ENCODE measurements at regions not wholly inside any gene's neighbourhood (a gene's known extent, or its start where the extent isn't known, plus 50 kb on each side); places are given as distances from the start of the nearest gene placed in this dataset.

GRCh38 chr6:91751526-91751925 lies 1164.7 kb upstream of the MAP3K7 start:
- intact Hi-C loops (cut with DNase I), result no loop called here
- ATAC-seq, result no peak
- no peak for DNase-seq (ENCODE audit: low spot score)

- no peak for ATAC-seq
- DNase-seq (ENCODE audit: low spot score), result no peak
- intact Hi-C loops (cut with DNase I), result no loop called here
These were observed 1157.7 kb upstream of the MAP3K7 start for GRCh38 chr6:91744566-91744965.

DNA sequence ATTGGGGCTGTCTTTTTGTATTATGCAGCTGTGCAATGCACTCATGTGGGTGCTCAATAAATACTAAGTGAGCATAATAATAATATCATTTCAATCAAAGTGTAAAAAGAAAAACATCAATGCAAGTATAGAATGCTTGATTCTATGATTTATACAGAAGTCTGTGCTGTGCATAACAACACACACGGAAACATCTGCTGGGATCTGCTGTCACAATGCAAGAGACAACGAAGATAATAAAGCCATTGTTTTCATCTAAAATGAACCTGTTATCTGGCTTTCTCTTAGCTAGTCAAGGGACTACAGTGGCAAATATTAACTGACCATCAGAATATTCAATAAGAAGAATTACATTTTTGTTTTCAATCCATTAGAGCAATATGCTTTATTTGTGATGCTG lies 1156.9 kb upstream of the MAP3K7 start:
- intact Hi-C loops (cut with DNase I), result no loop called here
- no peak for ATAC-seq
- no peak for DNase-seq (ENCODE audit: low spot score)

DNA sequence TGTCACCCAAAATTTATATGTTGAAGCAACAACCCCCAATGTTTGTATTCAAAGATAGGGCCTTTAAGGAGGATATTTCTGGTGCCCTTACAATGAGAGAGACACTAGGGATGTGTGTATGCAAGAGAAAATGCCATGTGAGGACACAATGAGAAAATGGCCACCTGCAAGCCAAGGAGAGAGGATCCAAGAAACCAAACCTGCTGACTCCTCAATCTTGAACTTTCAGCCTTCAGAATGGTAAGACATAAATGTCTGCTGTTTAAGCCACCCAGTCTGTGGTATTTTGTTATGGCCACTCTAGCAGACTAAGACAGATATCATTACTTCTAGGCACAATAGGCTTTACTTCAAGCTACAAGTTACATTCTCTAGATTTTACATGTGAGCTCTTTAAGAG lies 1145.1 kb upstream of the MAP3K7 start:
- ATAC-seq (no peak), DNase-seq (ENCODE audit: low spot score) (no peak)
- intact Hi-C loops (cut with DNase I), result no loop called here

DNA sequence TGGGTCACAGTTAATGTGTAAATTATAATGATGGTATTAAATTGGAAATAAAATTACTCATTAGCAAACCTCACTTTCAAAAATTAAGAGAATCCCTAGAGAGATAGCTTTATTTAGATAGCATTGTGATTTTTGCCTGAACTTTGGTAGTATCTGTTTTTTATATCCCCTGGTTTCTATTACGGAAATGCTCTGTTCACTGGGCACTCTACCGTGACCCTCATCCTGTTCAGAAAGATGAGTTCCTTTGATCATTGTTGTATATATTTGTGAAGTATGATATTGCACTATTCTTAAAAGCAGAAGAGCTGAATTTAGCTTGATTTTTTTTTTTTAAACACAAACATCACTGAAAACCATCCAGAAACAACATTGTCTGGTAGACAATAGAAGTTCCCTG lies 1143.8 kb upstream of the MAP3K7 start:
- DNase-seq (ENCODE audit: low spot score) (no peak), ATAC-seq (no peak)
- intact Hi-C loops (cut with DNase I), result no loop called here

DNA sequence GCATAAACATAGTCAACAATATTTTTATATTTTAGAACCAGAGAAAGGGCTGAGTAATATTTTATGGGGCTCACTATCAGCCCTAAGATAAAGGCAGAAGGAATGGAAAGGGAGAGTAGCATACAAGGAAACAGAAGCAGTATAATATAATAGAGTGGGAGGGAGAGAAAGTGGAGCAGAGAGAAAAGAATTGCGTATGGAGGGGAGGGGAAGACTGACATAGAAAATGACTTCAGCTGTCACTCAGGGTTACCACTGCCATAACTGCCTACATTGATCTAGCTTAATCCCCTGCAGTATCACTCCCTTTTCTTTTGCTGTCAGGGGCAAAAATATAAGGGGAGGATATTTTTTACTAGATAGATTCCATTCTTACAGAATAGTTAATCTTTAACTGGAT lies 1133.5 kb upstream of the MAP3K7 start:
- no peak for ATAC-seq
- intact Hi-C loops (cut with DNase I), result no loop called here

DNA sequence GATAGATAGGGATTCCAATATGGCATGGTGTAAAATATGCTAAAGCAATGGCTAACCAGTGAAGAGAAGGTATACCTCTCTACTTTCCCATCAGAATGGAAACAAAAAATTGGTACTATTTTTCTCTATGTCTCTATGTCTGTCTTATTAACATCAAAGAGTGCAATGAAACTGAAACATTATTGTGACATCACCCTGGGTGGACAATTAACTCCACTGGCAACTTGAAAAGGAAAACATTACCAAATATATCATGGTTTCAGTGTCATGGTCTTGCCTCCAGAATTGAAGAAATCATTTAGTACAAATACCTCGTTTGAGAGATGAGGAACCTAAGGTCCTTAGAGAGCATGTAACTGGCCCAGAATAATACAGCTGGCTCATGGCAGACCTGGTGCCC lies 1132.5 kb upstream of the MAP3K7 start:
- DNase-seq (ENCODE audit: low spot score) (no peak), ATAC-seq (no peak)
- intact Hi-C loops (cut with DNase I), result no loop called here

More for the DNA sequence above, 1133.5 kb upstream of the MAP3K7 start:
- no peak for DNase-seq (ENCODE audit: low spot score)

GRCh38 chr6:91718198-91718597 lies 1131.3 kb upstream of the MAP3K7 start:
- DNase-seq (ENCODE audit: low spot score), result no peak
- no peak for ATAC-seq
- intact Hi-C loops (cut with DNase I), result no loop called here

- no peak for ATAC-seq
- DNase-seq (ENCODE audit: low spot score), result no peak
- intact Hi-C loops (cut with DNase I), result no loop called here
These were observed 1130.2 kb upstream of the MAP3K7 start for GRCh38 chr6:91717094-91717493.

- DNase-seq (ENCODE audit: low spot score), result no peak
- intact Hi-C loops (cut with DNase I), result no loop called here
- no peak for ATAC-seq
These were observed 1129.5 kb upstream of the MAP3K7 start for GRCh38 chr6:91716361-91716760.

GRCh38 chr6:91715171-91715805 lies 1128.4 kb upstream of the MAP3K7 start:
- no peak for ATAC-seq
- intact Hi-C loops (cut with DNase I), result no loop called here
- DNase-seq (ENCODE audit: low spot score), result no peak

DNA sequence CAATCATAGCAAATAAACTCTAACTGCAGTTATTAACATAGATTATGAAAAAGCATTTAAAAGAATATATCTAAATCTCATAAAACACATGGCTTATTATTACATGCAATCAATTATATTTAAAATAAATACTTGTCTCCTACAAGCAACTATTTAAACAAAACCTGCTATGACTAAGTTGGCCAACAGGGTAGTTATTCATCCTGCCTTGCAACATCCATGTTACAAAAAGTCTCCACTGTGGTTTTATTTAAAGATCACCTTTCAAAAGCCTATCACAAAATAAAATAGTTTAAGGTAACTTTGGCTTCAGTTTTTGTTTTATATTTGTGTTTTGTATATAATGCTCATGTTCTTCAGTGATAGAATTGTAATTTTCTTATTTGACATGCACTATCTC lies 1127.0 kb upstream of the MAP3K7 start:
- DNase-seq (ENCODE audit: low spot score) (no peak), ATAC-seq (no peak)
- intact Hi-C loops (cut with DNase I), result no loop called here

DNA sequence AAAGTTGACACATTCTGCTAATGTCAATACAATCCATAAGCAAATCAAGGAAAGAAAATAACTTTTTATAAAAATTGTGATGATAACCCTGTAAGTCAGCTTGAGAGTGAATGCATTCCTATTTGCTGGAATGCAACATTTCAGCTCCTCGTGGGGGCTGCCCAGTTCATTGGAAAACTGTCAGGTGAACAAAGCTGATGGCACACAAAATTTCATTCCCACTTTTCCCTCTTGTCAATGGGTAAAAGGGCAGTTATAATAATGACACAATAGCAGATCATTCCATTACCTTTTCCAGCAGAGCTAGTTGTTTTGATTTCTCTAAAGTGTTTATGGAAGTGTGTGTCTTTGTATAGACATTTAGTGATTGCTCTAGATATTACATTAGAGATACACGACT lies 1124.6 kb upstream of the MAP3K7 start:
- intact Hi-C loops (cut with DNase I), result no loop called here
- DNase-seq (ENCODE audit: low spot score) (no peak), ATAC-seq (no peak)

DNA sequence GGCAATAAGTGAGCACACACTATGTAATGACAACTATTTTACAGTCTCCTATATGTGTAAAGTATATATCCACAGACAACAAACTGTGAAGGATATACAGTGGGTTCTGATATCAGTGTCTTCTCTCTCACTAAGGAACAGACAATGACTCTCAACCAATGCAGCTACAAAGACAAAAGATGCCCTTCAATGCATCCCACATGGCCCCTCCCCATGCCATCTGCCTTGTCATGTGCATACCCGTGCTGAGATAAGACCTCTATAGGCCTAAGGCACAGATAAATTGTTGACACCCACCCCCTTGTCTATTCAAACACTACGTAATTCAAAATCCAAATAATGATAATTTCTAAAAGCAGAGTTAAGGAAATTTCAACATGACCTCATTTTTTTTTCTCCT lies 1123.5 kb upstream of the MAP3K7 start:
- intact Hi-C loops (cut with DNase I), result no loop called here
- ATAC-seq, result no peak
- DNase-seq (ENCODE audit: low spot score), result no peak

- DNase-seq (ENCODE audit: low spot score), result no peak
- intact Hi-C loops (cut with DNase I), result no loop called here
- ATAC-seq, result no peak
These were observed 1121.7 kb upstream of the MAP3K7 start for GRCh38 chr6:91708534-91708933.

DNA sequence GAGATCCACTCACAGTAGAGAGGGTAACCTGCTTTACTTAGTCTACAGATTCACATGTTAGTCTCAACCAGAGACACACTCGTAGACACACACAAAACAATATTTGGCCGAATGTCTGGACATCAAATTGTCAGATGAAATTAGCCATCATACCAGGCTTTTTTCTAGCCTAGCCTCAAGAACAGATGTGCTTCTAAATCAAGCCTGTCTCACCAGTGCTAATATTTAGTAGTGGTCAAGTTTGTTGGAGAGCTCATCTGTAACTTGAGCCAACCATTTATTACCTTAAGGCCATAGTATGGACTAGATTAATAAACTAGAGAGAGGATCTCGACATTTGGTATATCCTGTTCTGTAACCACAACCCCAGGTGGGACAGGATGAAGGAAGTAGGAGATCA lies 1118.8 kb upstream of the MAP3K7 start:
- no peak for DNase-seq (ENCODE audit: low spot score)
- ATAC-seq, result no peak
- intact Hi-C loops (cut with DNase I), result no loop called here

GRCh38 chr6:91704531-91704930 lies 1117.7 kb upstream of the MAP3K7 start:
- no peak for DNase-seq (ENCODE audit: low spot score)
- ATAC-seq, result no peak
- intact Hi-C loops (cut with DNase I), result no loop called here

GRCh38 chr6:91697010-91697695 lies 1110.3 kb upstream of the MAP3K7 start:
- intact Hi-C loops (cut with DNase I), result no loop called here
- no peak for DNase-seq (ENCODE audit: low spot score)
- no peak for ATAC-seq

DNA sequence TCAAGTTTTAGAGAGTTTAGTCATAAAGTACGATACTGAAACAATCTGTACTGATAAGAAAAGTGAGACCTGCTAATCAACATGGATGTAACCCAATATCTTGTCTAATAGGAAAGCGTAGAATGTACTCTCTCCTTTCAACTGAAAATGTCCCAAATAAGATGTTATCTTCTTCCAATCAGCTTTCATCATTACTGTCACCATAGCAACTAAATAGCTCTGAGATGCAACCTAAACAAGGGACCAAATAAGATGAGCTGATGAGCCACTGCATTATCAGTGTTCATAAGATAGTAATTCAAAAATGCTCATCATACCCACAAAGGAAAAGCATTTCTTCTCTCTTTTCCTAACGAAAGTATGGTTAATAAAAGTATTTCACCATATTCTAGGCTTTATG lies 1108.3 kb upstream of the MAP3K7 start:
- no peak for ATAC-seq
- DNase-seq (ENCODE audit: low spot score), result no peak
- intact Hi-C loops (cut with DNase I), result no loop called here

GRCh38 chr6:91694016-91694654 lies 1107.3 kb upstream of the MAP3K7 start:
- ATAC-seq, result no peak
- intact Hi-C loops (cut with DNase I), result no loop called here

DNA sequence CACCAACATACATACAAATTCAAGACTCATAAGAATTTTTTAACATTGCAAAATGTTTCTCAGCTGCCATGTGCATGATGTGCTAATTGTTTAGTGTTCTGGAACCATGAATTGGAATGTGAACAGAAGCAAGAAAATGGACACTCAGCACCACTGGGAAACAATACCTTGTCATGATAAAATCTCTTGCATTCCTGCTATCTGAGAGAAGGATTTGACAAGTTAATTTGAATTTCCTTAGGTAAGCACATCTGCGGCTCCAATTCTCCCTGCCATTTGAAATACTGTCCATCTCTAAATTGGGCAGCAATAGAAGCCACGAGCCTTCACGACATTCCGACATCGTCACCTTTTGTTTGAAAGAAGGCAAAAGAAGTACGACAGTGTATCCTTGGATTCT lies 1104.6 kb upstream of the MAP3K7 start:
- DNase-seq (ENCODE audit: low spot score) (no peak), ATAC-seq (no peak)
- intact Hi-C loops (cut with DNase I), result no loop called here

More at GRCh38 chr6:91694016-91694654, 1107.3 kb upstream of the MAP3K7 start:
- no peak for DNase-seq (ENCODE audit: low spot score)

Data from sciatic nerve (tissue), 2 donors.